A673 (cell line): ENCODE measurements at regions not wholly inside any gene's neighbourhood (a gene's known extent, or its start where the extent isn't known, plus 50 kb on each side); places are given as distances from the start of the nearest gene placed in this dataset.

Experiments
- BruUV-seq: library from RNA; stranded (reverse); fragments of 400-500 nt; replicated peaks from 2 replicates; lab custom pipeline; 2021; lab: Mats Ljungman, UMichigan
- CTCF ChIA-PET: fragments of 300-600 bp; sonication (Branson Sonifier 250); formaldehyde crosslinking; loops from one replicate; lab custom pipeline; 2022; ENCODE audit warnings: antibody characterized with exemption; lab: Charles Lee
- POLR2A ChIA-PET: fragments of 300-600 bp; sonication (Branson Sonifier 250); formaldehyde crosslinking; loops from one replicate; lab custom pipeline; 2022; ENCODE audit warnings: antibody characterized with exemption; ENCODE audit not compliant: low non-redundant PET; lab: Charles Lee
- DNase-seq: peaks from one replicate; pipeline ENCODE4 v3.0.0-alpha.2; 2015; ENCODE audit warnings: low spot score
- H3K27ac ChIP-seq: fragments of 200-600 bp; sonication (generic); 2 replicates; pipeline ENCODE4 v1.5.1; 2016; ENCODE audit warnings: mixed run types, low read depth, mild to moderate bottlenecking, mixed read lengths, antibody characterized with exemption, low read length; ENCODE audit not compliant: poor library complexity, severe bottlenecking
- H3K27me3 ChIP-seq: fragments of 200-600 bp; sonication (generic); replicated peaks from 2 replicates; pipeline ENCODE4 v1.6.1; 2017; ENCODE audit warnings: mixed run types, low read depth, mild to moderate bottlenecking, mixed read lengths, antibody characterized with exemption, low read length; ENCODE audit not compliant: insufficient read depth, poor library complexity
- H3K36me3 ChIP-seq: fragments of 200-600 bp; sonication (generic); 2 replicates; pipeline ENCODE4 v1.6.1; 2016; ENCODE audit warnings: mixed run types, mild to moderate bottlenecking, mixed read lengths, antibody characterized with exemption, low read length; ENCODE audit not compliant: insufficient read depth, poor library complexity, severe bottlenecking
- H3K4me1 ChIP-seq: fragments of 200-600 bp; sonication (generic); 2 replicates; pipeline ENCODE4 v1.6.1; 2017; ENCODE audit warnings: mixed run types, mild to moderate bottlenecking, mixed read lengths, antibody characterized with exemption, low read length; ENCODE audit not compliant: insufficient read depth, poor library complexity, severe bottlenecking
- H3K4me3 ChIP-seq: fragments of 200-600 bp; sonication (generic); 2 replicates; pipeline ENCODE4 v1.5.1; 2016; ENCODE audit warnings: low read depth, mixed run types, mild to moderate bottlenecking, mixed read lengths, low read length; ENCODE audit not compliant: poor library complexity, severe bottlenecking
- H3K9me3 ChIP-seq: fragments of 200-600 bp; sonication (generic); 2 replicates; pipeline ENCODE4 v1.6.1; 2016; ENCODE audit warnings: mixed run types, low read depth, mild to moderate bottlenecking, mixed read lengths, antibody characterized with exemption, low read length; ENCODE audit not compliant: poor library complexity, severe bottlenecking
- EZH2 ChIP-seq: fragments of 200-600 bp; sonication (generic); IDR thresholded peaks from 2 replicates; pipeline ENCODE4 v1.6.1; 2017; ENCODE audit warnings: borderline replicate concordance, low read depth, mild to moderate bottlenecking, mixed read lengths, antibody characterized with exemption, low read length; ENCODE audit not compliant: poor library complexity, severe bottlenecking
- intact Hi-C: fragments of 100-400 bp; cut with micrococcal nuclease; formaldehyde crosslinking; loops from one replicate; pipeline ENCODE4 v1.10.0; 2022; ENCODE audit not compliant: unreplicated experiment
- TF ChIP-seq, protein P1 (sequence below): fragments of 300-800, 200-600 bp; sonication (generic); conservative IDR thresholded peaks from 2 replicates; pipeline ENCODE4 v1.5.1; 2017; ENCODE audit warnings: low read depth, mild to moderate bottlenecking, antibody characterized with exemption, low read length, moderate library complexity, mixed read lengths

DNA sequence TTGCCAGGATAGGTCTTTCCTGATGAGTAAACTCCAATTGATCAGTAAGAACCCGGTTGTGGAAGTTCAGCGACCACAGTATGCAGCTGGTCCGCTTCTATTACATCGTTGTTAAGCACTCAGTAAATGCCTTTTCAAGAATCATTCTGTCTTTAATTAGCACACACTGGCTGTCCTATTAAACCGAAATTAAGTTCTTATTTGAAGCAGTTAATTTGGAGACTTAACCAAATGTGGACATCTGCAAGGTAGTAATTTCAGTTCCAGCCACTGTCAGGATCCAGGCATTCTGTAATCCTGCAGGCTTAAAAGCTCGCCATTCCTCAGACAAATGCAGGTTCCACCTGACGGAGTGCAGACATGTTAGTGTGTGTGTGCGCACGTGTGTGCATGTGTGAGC lies 254.6 kb downstream of the IRX2 start:
- H3K9me3 ChIP-seq = peaks cover 56% of the 10 kb centered on the region
- TF ChIP-seq, protein P1, sequence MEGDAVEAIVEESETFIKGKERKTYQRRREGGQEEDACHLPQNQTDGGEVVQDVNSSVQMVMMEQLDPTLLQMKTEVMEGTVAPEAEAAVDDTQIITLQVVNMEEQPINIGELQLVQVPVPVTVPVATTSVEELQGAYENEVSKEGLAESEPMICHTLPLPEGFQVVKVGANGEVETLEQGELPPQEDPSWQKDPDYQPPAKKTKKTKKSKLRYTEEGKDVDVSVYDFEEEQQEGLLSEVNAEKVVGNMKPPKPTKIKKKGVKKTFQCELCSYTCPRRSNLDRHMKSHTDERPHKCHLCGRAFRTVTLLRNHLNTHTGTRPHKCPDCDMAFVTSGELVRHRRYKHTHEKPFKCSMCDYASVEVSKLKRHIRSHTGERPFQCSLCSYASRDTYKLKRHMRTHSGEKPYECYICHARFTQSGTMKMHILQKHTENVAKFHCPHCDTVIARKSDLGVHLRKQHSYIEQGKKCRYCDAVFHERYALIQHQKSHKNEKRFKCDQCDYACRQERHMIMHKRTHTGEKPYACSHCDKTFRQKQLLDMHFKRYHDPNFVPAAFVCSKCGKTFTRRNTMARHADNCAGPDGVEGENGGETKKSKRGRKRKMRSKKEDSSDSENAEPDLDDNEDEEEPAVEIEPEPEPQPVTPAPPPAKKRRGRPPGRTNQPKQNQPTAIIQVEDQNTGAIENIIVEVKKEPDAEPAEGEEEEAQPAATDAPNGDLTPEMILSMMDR = no peak
- TF ChIP-seq EZH2 = no peak
- no peak for DNase-seq
- ChIA-PET POLR2A (no interaction called here), CTCF (no interaction called here)
- H3K27me3 ChIP-seq = no peaks in the 10 kb centered on the region
- intact Hi-C loops = no loop called here
- no peaks in the 10 kb centered on the region for H3K36me3 ChIP-seq
- BruUV-seq = no TSS peak
- no peaks in the 10 kb centered on the region for H3K4me1 ChIP-seq
- no peak overlapping the region for H3K4me3 ChIP-seq
- H3K27ac ChIP-seq = no peak overlapping the region

DNA sequence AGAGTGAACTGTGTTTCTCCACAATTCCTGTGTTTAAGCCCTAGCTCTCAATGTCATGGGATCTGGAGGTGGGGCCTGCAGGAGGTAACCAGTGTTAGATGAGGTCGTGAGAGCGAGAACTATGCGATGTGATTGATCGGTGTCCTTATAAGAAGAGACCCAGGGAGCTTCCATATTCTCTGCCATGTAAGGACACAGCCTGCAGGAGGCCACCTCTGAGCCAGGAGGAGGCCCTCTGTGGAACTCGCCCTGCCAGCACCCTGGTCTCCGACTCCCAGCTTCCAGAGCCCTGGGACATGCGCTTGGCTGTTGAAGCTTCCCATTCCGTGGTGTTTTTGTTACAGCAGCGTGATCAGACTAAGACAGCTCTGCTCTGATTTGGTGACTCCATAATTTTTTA lies 255.4 kb downstream of the IRX2 start:
- TF ChIP-seq, protein P1 = no peak
- no peak for TF ChIP-seq EZH2
- no peaks in the 10 kb centered on the region for H3K4me1 ChIP-seq
- no peaks in the 10 kb centered on the region for H3K27me3 ChIP-seq
- intact Hi-C loops = no loop called here
- CTCF ChIA-PET = no interaction called here
- POLR2A ChIA-PET = no interaction called here
- H3K27ac ChIP-seq = no peak overlapping the region
- H3K36me3 ChIP-seq = no peaks in the 10 kb centered on the region
- no peak for DNase-seq
- H3K9me3 ChIP-seq = peaks cover 50% of the 10 kb centered on the region
- no TSS peak for BruUV-seq
- no peak overlapping the region for H3K4me3 ChIP-seq

DNA sequence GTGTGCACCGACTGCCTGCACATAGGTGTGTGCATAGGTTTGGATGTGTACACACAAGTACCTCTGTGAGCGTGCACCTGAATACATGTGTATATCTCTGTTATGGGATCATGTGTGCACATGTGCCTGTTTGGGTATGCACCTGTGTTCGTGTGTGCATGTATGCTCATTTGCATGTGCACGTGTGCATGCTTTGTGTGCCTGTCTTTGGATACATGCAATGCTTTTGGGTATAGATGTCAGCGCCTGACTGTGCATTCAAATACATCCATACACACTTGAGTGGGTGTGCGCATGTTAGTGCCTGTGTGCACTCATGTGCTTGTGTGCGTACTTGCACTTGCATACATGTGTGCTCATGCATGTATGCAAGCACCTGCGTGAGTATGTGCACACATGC lies 258.1 kb downstream of the IRX2 start:
- no peak for DNase-seq
- BruUV-seq = no TSS peak
- H3K36me3 ChIP-seq = no peaks in the 10 kb centered on the region
- ChIA-PET POLR2A (no interaction called here), CTCF (no interaction called here)
- H3K9me3 ChIP-seq = peaks cover 42% of the 10 kb centered on the region
- TF ChIP-seq, protein P1 = no peak
- TF ChIP-seq EZH2 = no peak
- intact Hi-C loops = no loop called here
- H3K4me3 ChIP-seq = no peak overlapping the region
- no peaks in the 10 kb centered on the region for H3K27me3 ChIP-seq
- H3K27ac ChIP-seq = no peak overlapping the region
- no peaks in the 10 kb centered on the region for H3K4me1 ChIP-seq
